GM12892 (cell line): ENCODE measurements at regions not wholly inside any gene's neighbourhood (a gene's known extent, or its start where the extent isn't known, plus 50 kb on each side); places are given as distances from the start of the nearest gene placed in this dataset.
"Not testable (repeated sequence)": the region's sequence is repeated elsewhere in the genome, so short reads cannot be mapped to it uniquely, and the experiment has no call there.

Experiments used
- POLR2A ChIP-seq: IDR thresholded peaks from 2 replicates; pipeline ENCODE4 v1.6.1; 2011; ENCODE audit warnings: low read depth, low read length, control low read depth
- TAF1 ChIP-seq: IDR thresholded peaks from 2 replicates; pipeline ENCODE4 v1.6.1; 2011; ENCODE audit warnings: low read depth, mild to moderate bottlenecking, control low read depth, low read length, borderline replicate concordance

DNA sequence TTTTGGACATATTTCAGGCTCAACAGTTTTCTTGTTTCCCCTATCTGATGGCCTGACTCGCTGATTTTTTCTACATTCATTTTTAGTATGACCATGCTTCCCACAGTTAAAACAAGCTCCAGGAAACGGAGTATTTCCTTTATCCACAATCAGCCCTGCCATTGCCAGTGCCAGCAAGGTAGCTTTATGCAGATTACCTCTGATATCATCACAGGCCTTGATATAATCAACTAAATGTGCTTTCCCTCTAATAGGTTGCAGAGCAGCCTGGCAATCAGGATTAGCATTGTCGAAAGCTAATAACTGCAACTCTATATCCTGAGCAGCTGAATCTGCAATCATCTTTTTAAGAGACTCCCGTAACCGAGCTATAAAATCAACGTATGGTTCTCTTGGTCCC, 57.1 kb upstream of the FMNL2 start:
- TF ChIP-seq POLR2A, TAF1: not testable (repeated sequence)
